K562 (cell line): ENCODE measurements at regions not wholly inside any gene's neighbourhood (a gene's known extent, or its start where the extent isn't known, plus 50 kb on each side); places are given as distances from the start of the nearest gene placed in this dataset.

Experiments used
- FIP1L1 ChIP-seq: fragments of 200-400 bp; formaldehyde crosslinking; IDR thresholded peaks from 2 replicates; pipeline ENCODE4 v1.6.1; 2018; ENCODE audit warnings: mild to moderate bottlenecking, low read depth, low read length; ENCODE audit not compliant: poor library complexity, severe bottlenecking
- POLR2A ChIP-seq: fragments of 450-650 bp; conservative IDR thresholded peaks from 2 replicates; pipeline ENCODE4 v1.6.1; 2016
- POLR2AphosphoS5 ChIP-seq: IDR thresholded peaks from 2 replicates; pipeline ENCODE4 v1.6.1; 2011; ENCODE audit warnings: mild to moderate bottlenecking, low read depth, low read length, moderate library complexity; ENCODE audit not compliant: control insufficient read depth, insufficient read depth
- SP1 ChIP-seq: sonication (generic); formaldehyde crosslinking; IDR thresholded peaks from 2 replicates; pipeline ENCODE4 v1.8.1; 2022; ENCODE audit warnings: mild to moderate bottlenecking, missing genetic modification reagents
- SRSF1 ChIP-seq: fragments of 200-400 bp; formaldehyde crosslinking; IDR thresholded peaks from 2 replicates; pipeline ENCODE4 v1.6.1; 2017; ENCODE audit warnings: mild to moderate bottlenecking, low read depth, low read length, moderate library complexity
- TARDBP ChIP-seq: fragments of 450-650 bp; IDR thresholded peaks from 2 replicates; pipeline ENCODE4 v1.6.1; 2016
- TOE1 ChIP-seq, 2 experiments: fragments of 450-650 bp in 1 of 2; sonication (generic) in 1 of 2; formaldehyde crosslinking in 1 of 2; IDR thresholded peaks; 2 replicates each; pipeline versions ENCODE4 v1.7.1 to v1.8.0; 2016 to 2022; ENCODE audit warnings: borderline replicate concordance in 2 of 2, mild to moderate bottlenecking in 2 of 2, antibody characterized with exemption in 1 of 2, inconsistent platforms in 1 of 2, low read depth in 1 of 2, missing genetic modification reagents in 1 of 2, moderate library complexity in 1 of 2
- ZBTB17 ChIP-seq: fragments of 450-650 bp; formaldehyde crosslinking; IDR thresholded peaks from 2 replicates; pipeline ENCODE4 v1.4.0; 2020; ENCODE audit warnings: mild to moderate bottlenecking
- ZNF143 ChIP-seq: sonication (generic); formaldehyde crosslinking; IDR thresholded peaks from 2 replicates; pipeline ENCODE4 v1.9.0; 2022; ENCODE audit warnings: mild to moderate bottlenecking, missing genetic modification reagents
- ZNF311 ChIP-seq: fragments of 250-450 bp; sonication (Bioruptor Pico); IDR thresholded peaks from 2 replicates; pipeline ENCODE4 v1.4.0; 2020; ENCODE audit warnings: mild to moderate bottlenecking, moderate library complexity
- TF ChIP-seq, protein P1 (sequence below), 3 experiments: IDR thresholded peaks in 2 of 3; conservative IDR thresholded peaks in 1 of 3; 2 replicates each; pipeline ENCODE4 v1.5.1; 2011 to 2012; ENCODE audit warnings: low read length in 3 of 3, mild to moderate bottlenecking in 3 of 3, control low read depth in 2 of 3, improper control_type of control experiment in 1 of 3, inconsistent platforms in 1 of 3, low read depth in 1 of 3, mixed read lengths in 1 of 3, moderate library complexity in 1 of 3; ENCODE audit not compliant: insufficient read depth in 2 of 3
- TF ChIP-seq, protein P2 (sequence below): fragments of 250-450 bp; sonication (Bioruptor Pico); IDR thresholded peaks from 2 replicates; pipeline ENCODE4 v1.8.0; 2021; ENCODE audit warnings: moderate library complexity, mild to moderate bottlenecking, inconsistent platforms
- TF ChIP-seq, protein P3 (sequence below), 2 experiments: fragments of 450-650 bp in 1 of 2; sonication (generic) in 1 of 2; formaldehyde crosslinking; conservative IDR thresholded peaks; 2 replicates each; pipeline versions ENCODE4 v1.4.0 to v1.8.1; 2020 to 2022; ENCODE audit warnings: mild to moderate bottlenecking in 1 of 2, missing genetic modification reagents in 1 of 2

DNA sequence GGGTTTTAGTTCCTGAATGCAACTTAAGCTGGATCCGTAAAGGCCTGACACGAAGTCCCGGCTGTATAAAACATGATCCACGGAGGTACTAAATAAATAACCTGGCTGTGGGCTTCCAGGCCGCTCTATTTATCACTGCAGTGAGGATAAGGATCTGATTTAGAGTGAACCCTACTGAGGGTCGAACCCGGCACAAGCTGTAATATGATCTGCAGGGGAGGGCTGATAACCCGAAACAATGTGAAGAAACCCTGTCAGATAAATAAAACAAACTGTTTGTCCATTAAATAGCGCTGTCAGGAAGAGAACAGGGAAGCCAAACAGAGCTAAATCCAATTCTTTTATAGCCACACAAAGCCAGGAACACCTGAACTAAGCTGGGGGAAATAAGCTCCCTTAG, 375.6 kb upstream of the SALL1 start:
- TF ChIP-seq TOE1 (IDR thresholded peaks at IDR 0.05; ENCODE audit: borderline replicate concordance) (no peak), TOE1 (CRISPR knock-in tag; IDR thresholded peaks at IDR 0.05; ENCODE audit: borderline replicate concordance, low read depth) (no peak), SRSF1 (no peak), POLR2AphosphoS5 (no peak), ZNF311 (CRISPR knock-in tag) (no peak), ZBTB17 (CRISPR knock-in tag) (no peak), POLR2A (no peak), FIP1L1 (no peak), TARDBP (no peak), SP1 (CRISPR knock-in tag) (no peak), ZNF143 (CRISPR knock-in tag) (no peak)
- TF ChIP-seq, protein P1, sequence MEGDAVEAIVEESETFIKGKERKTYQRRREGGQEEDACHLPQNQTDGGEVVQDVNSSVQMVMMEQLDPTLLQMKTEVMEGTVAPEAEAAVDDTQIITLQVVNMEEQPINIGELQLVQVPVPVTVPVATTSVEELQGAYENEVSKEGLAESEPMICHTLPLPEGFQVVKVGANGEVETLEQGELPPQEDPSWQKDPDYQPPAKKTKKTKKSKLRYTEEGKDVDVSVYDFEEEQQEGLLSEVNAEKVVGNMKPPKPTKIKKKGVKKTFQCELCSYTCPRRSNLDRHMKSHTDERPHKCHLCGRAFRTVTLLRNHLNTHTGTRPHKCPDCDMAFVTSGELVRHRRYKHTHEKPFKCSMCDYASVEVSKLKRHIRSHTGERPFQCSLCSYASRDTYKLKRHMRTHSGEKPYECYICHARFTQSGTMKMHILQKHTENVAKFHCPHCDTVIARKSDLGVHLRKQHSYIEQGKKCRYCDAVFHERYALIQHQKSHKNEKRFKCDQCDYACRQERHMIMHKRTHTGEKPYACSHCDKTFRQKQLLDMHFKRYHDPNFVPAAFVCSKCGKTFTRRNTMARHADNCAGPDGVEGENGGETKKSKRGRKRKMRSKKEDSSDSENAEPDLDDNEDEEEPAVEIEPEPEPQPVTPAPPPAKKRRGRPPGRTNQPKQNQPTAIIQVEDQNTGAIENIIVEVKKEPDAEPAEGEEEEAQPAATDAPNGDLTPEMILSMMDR (IDR thresholded peaks at IDR 0.05 in 2 of 3, conservative IDR thresholded peaks at IDR 0.05 in 1 of 3; ENCODE audit: insufficient read depth in 2 of 3, low read depth in 1 of 3, low read length in 3 of 3) = no peak
- TF ChIP-seq, protein P2, sequence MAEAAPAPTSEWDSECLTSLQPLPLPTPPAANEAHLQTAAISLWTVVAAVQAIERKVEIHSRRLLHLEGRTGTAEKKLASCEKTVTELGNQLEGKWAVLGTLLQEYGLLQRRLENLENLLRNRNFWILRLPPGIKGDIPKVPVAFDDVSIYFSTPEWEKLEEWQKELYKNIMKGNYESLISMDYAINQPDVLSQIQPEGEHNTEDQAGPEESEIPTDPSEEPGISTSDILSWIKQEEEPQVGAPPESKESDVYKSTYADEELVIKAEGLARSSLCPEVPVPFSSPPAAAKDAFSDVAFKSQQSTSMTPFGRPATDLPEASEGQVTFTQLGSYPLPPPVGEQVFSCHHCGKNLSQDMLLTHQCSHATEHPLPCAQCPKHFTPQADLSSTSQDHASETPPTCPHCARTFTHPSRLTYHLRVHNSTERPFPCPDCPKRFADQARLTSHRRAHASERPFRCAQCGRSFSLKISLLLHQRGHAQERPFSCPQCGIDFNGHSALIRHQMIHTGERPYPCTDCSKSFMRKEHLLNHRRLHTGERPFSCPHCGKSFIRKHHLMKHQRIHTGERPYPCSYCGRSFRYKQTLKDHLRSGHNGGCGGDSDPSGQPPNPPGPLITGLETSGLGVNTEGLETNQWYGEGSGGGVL (CRISPR knock-in tag) = no peak
- TF ChIP-seq, protein P3, sequence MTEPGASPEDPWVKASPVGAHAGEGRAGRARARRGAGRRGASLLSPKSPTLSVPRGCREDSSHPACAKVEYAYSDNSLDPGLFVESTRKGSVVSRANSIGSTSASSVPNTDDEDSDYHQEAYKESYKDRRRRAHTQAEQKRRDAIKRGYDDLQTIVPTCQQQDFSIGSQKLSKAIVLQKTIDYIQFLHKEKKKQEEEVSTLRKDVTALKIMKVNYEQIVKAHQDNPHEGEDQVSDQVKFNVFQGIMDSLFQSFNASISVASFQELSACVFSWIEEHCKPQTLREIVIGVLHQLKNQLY (CRISPR knock-in tag; conservative IDR thresholded peaks at IDR 0.05) = no peak
